Keratinocyte (primary cell): ENCODE measurements at regions not wholly inside any gene's neighbourhood (a gene's known extent, or its start where the extent isn't known, plus 50 kb on each side); places are given as distances from the start of the nearest gene placed in this dataset.

ENCODE experiments used
- DNase-seq: peaks from one replicate; pipeline ENCODE4 v3.0.0-alpha.2; 2011; ENCODE audit warnings: low read depth, missing footprints, low spot score
- FAIRE-seq: peaks from 2 replicates; lab custom pipeline; 2011; peaks lifted over from hg19 to GRCh38; lab: Jason Lieb, UNC
- H2AFZ ChIP-seq: 2 replicates; pipeline ENCODE4 v1.6.0; 2012; ENCODE audit warnings: low read length, control low read depth, inconsistent platforms; ENCODE audit not compliant: control insufficient read depth
- H3K27ac ChIP-seq: 2 replicates; pipeline ENCODE4 v1.5.1; 2011; ENCODE audit warnings: low read length; ENCODE audit not compliant: control insufficient read depth, insufficient read depth
- H3K27me3 ChIP-seq: 3 replicates; pipeline ENCODE4 v1.6.0; 2011; ENCODE audit warnings: low read length; ENCODE audit not compliant: control insufficient read depth, insufficient read depth; ENCODE audit errors: extremely low read depth
- H3K36me3 ChIP-seq, 2 experiments: 2 replicates in 1 of 2; 3 replicates in 1 of 2; pipeline ENCODE4 v1.5.1; 2011; ENCODE audit warnings: low read length in 2 of 2, mild to moderate bottlenecking in 1 of 2; ENCODE audit not compliant: control insufficient read depth in 2 of 2, insufficient read depth in 2 of 2; ENCODE audit errors: extremely low read depth in 1 of 2
- H3K4me1 ChIP-seq: 3 replicates; pipeline ENCODE4 v1.5.1; 2011; ENCODE audit warnings: low read length; ENCODE audit not compliant: control insufficient read depth, insufficient read depth; ENCODE audit errors: extremely low read depth
- H3K4me2 ChIP-seq: 3 replicates; pipeline ENCODE4 v1.6.0; 2011; ENCODE audit warnings: low read depth, low read length; ENCODE audit not compliant: control insufficient read depth, insufficient read depth; ENCODE audit errors: extremely low read depth
- H3K4me3 ChIP-seq, 3 experiments: fragments of 200-600 bp in 1 of 3; sonication (generic) in 1 of 3; 2 replicates in 2 of 3; 3 replicates in 1 of 3; pipeline ENCODE4 v1.5.1; 2011 to 2016; ENCODE audit warnings: low read length in 3 of 3, mild to moderate bottlenecking in 3 of 3, control low read depth in 2 of 3, inconsistent platforms in 1 of 3, low read depth in 1 of 3, mixed read lengths in 1 of 3, mixed run types in 1 of 3, moderate library complexity in 1 of 3; ENCODE audit not compliant: control insufficient read depth in 2 of 3, insufficient read depth in 2 of 3; ENCODE audit errors: extremely low read depth in 1 of 3
- H3K79me2 ChIP-seq: 2 replicates; pipeline ENCODE4 v1.6.0; 2012; ENCODE audit warnings: low read length; ENCODE audit not compliant: control insufficient read depth, insufficient read depth
- H3K9ac ChIP-seq: 3 replicates; pipeline ENCODE4 v1.6.0; 2011; ENCODE audit warnings: low read length; ENCODE audit not compliant: control insufficient read depth, insufficient read depth; ENCODE audit errors: extremely low read depth
- H3K9me1 ChIP-seq: 3 replicates; pipeline ENCODE4 v1.6.0; 2011; ENCODE audit warnings: low read length; ENCODE audit not compliant: control insufficient read depth, insufficient read depth; ENCODE audit errors: extremely low read depth
- H3K9me3 ChIP-seq: 2 replicates; pipeline ENCODE4 v1.5.1; 2012; ENCODE audit warnings: low read depth, low read length; ENCODE audit not compliant: control insufficient read depth
- H4K20me1 ChIP-seq: 3 replicates; pipeline ENCODE4 v1.6.0; 2011; ENCODE audit warnings: low read length; ENCODE audit not compliant: control insufficient read depth, insufficient read depth; ENCODE audit errors: extremely low read depth
- CTCF ChIP-seq, 3 experiments: IDR thresholded peaks in 1 of 3; conservative IDR thresholded peaks in 1 of 3; optimal IDR thresholded peaks in 1 of 3; 2 replicates in 2 of 3; 3 replicates in 1 of 3; pipeline versions ENCODE3 to v1.5.1; 2011; ENCODE audit warnings: low read length in 3 of 3, mild to moderate bottlenecking in 3 of 3, moderate library complexity in 2 of 3, control low read depth in 1 of 3, inconsistent platforms in 1 of 3; ENCODE audit not compliant: insufficient read depth in 2 of 3; ENCODE audit errors: extremely low read depth in 1 of 3
- EZH2 ChIP-seq: IDR thresholded peaks from one replicate; pipeline ENCODE4 v1.6.1; 2012; ENCODE audit warnings: inconsistent platforms, mild to moderate bottlenecking, low read length, moderate library complexity
- dilution Hi-C: fragments of 300-500 bp; cut with MboI; formaldehyde crosslinking; loops from one replicate; pipeline ENCODE4 v1.7.0; 2020; ENCODE audit warnings: low sequenced_read_pairs; ENCODE audit not compliant: extremely low pct_ligation_motif_present

- no peaks in the 10 kb centered on the region for H3K79me2 ChIP-seq
- no peaks in the 10 kb centered on the region for H3K9me3 ChIP-seq
- H3K27me3 ChIP-seq, result no peaks in the 10 kb centered on the region
- dilution Hi-C loops, result no loop called here
- no peak overlapping the region for H2AFZ ChIP-seq
- no peak overlapping the region for H3K4me2 ChIP-seq
- no peaks in the 10 kb centered on the region for H3K4me1 ChIP-seq
- no peaks in the 10 kb centered on the region for H3K9me1 ChIP-seq
- TF ChIP-seq EZH2 (no peak), CTCF (optimal IDR thresholded peaks at IDR 0.05 in 1 of 3, IDR thresholded peaks at IDR 0.05 in 1 of 3, conservative IDR thresholded peaks at IDR 0.05 in 1 of 3; ENCODE audit: extremely low read depth in 1 of 3, insufficient read depth in 2 of 3, low read length in 3 of 3) (no peak)
- H4K20me1 ChIP-seq, result no peaks in the 10 kb centered on the region
- no peak overlapping the region for H3K27ac ChIP-seq
- no peak for FAIRE-seq
- no peak overlapping the region for H3K4me3 ChIP-seq
- H3K36me3 ChIP-seq, result no peaks in the 10 kb centered on the region
- DNase-seq, result no peak
- H3K9ac ChIP-seq, result no peak overlapping the region
Observed at GRCh38 chr14:37663498-37663897, 68.1 kb downstream of the TTC6 start.

GRCh38 chr14:37665479-37665878, 70.0 kb downstream of the TTC6 start:
- H3K4me1 ChIP-seq, result no peaks in the 10 kb centered on the region
- no peak overlapping the region for H3K27ac ChIP-seq
- no peaks in the 10 kb centered on the region for H4K20me1 ChIP-seq
- H3K36me3 ChIP-seq, result no peaks in the 10 kb centered on the region
- FAIRE-seq (no peak), DNase-seq (no peak)
- no peaks in the 10 kb centered on the region for H3K9me3 ChIP-seq
- H3K79me2 ChIP-seq, result no peaks in the 10 kb centered on the region
- H3K9ac ChIP-seq, result no peak overlapping the region
- H2AFZ ChIP-seq, result no peak overlapping the region
- H3K27me3 ChIP-seq, result no peaks in the 10 kb centered on the region
- H3K4me3 ChIP-seq, result no peak overlapping the region
- H3K4me2 ChIP-seq, result no peak overlapping the region
- dilution Hi-C loops, result no loop called here
- no peaks in the 10 kb centered on the region for H3K9me1 ChIP-seq
- no peak for TF ChIP-seq CTCF (optimal IDR thresholded peaks at IDR 0.05 in 1 of 3, IDR thresholded peaks at IDR 0.05 in 1 of 3, conservative IDR thresholded peaks at IDR 0.05 in 1 of 3; ENCODE audit: extremely low read depth in 1 of 3, insufficient read depth in 2 of 3, low read length in 3 of 3)
- no peak for TF ChIP-seq EZH2
